ENCODE measurements at regions not wholly inside any gene's neighbourhood (a gene's known extent, or its start where the extent isn't known, plus 50 kb on each side); places are given as distances from the start of the nearest gene placed in this dataset.

DNA sequence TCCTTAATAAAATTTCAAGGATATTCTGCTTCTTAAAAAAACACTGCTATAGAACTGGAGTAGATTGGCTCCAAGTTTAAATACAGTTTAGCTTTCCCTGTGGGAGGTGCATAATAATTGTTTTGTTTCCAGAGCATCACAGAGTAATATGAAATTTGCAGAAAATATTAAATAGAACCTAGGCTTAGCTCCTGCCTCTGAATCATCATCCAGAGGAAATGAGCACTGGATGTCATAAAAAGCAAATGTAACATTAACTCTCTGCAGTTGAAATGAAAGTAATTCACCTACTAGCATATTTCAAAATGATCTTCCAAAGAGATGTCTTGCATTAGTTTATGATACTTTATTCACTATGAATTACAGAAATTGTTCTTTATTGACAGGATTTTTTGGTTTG, 769.8 kb downstream of the C12orf50 start:
- Histone ChIP-seq H3K9me3 (ENCODE audit: low read depth) (no peaks in the 10 kb centered on the region), H3K36me3 (ENCODE audit: low read depth) (no peaks in the 10 kb centered on the region), H3K9me2 (ENCODE audit: insufficient read depth) (no peaks in the 10 kb centered on the region), H3K4me2 (ENCODE audit: unreplicated experiment) (no peak overlapping the region), H3K4me1 (ENCODE audit: insufficient read depth) (no peaks in the 10 kb centered on the region), H3K9ac (no peak overlapping the region), H3K27me3 (replicated peaks; ENCODE audit: insufficient read depth) (no peaks in the 10 kb centered on the region), H2AFZ (no peak overlapping the region), H3K4me3 (no peak overlapping the region), H4K20me1 (ENCODE audit: insufficient read depth) (no peaks in the 10 kb centered on the region), H3K27ac (no peak overlapping the region), H3K79me2 (ENCODE audit: insufficient read depth) (no peaks in the 10 kb centered on the region), H3F3A (ENCODE audit: insufficient read depth) (no peaks in the 10 kb centered on the region)
- no peak for TF ChIP-seq EZH2 (IDR thresholded peaks at IDR 0.05; ENCODE audit: insufficient read depth, poor library complexity, severe bottlenecking)
- no peak for TF ChIP-seq EZH2phosphoT487 (IDR thresholded peaks at IDR 0.05; ENCODE audit: insufficient read depth, low read depth)
- no peak for DNase-seq
- in situ Hi-C loops (cut with MboI), result no loop called here

GRCh38 chr12:87254381-87255030, 774.7 kb downstream of the C12orf50 start:
- TF ChIP-seq EZH2 (IDR thresholded peaks at IDR 0.05; ENCODE audit: insufficient read depth, poor library complexity, severe bottlenecking) (no peak), EZH2phosphoT487 (IDR thresholded peaks at IDR 0.05; ENCODE audit: insufficient read depth, low read depth) (no peak)
- no peak for DNase-seq
- in situ Hi-C loops (cut with MboI), result no loop called here

DNA sequence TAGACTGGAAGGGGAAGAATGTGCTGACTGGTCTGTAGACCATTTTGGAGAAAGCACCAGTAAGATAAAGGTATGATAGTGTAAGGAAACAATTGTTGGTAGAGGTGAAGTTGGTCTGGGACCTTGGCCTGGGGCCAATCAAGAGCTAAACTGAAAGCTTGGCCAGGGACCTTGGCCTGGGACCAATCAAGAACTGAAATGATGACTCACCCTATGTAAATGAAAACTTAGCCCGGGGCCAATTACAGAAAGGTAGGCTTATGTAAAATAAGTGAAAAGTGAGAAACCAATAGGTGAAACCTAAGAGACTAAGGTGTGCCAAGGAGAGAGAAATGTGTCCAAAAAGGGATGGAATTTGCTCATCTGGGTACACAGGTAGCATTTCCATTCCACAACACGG, 776.0 kb downstream of the C12orf50 start:
- no peak overlapping the region for H3K9ac ChIP-seq
- no peaks in the 10 kb centered on the region for H3F3A ChIP-seq (ENCODE audit: insufficient read depth)
- no peak for TF ChIP-seq EZH2 (IDR thresholded peaks at IDR 0.05; ENCODE audit: insufficient read depth, poor library complexity, severe bottlenecking)
- TF ChIP-seq EZH2phosphoT487 (IDR thresholded peaks at IDR 0.05; ENCODE audit: insufficient read depth, low read depth), result no peak

More at GRCh38 chr12:87254381-87255030, 774.7 kb downstream of the C12orf50 start:
- H3K79me2 ChIP-seq (ENCODE audit: insufficient read depth), result no peaks in the 10 kb centered on the region
- no peak overlapping the region for H3K9ac ChIP-seq
- H3K27me3 ChIP-seq (replicated peaks; ENCODE audit: insufficient read depth), result no peaks in the 10 kb centered on the region
- H3K4me1 ChIP-seq (ENCODE audit: insufficient read depth), result no peaks in the 10 kb centered on the region
- no peaks in the 10 kb centered on the region for H3K9me3 ChIP-seq (ENCODE audit: low read depth)
- H3K4me3 ChIP-seq, result no peak overlapping the region
- no peak overlapping the region for H2AFZ ChIP-seq
- 26 to 42% methylated on average over 2 of the region's 2 CpGs for WGBS, 2 experiments (ENCODE audit: low coverage in 1 of 2, low lambda C conversion rate in 2 of 2, missing lambda C conversion rate in 2 of 2)
- H3K27ac ChIP-seq, result no peak overlapping the region
- no peaks in the 10 kb centered on the region for H4K20me1 ChIP-seq (ENCODE audit: insufficient read depth)
- H3K36me3 ChIP-seq (ENCODE audit: low read depth), result no peaks in the 10 kb centered on the region
- no peak overlapping the region for H3K4me2 ChIP-seq (ENCODE audit: unreplicated experiment)
- H3K9me2 ChIP-seq (ENCODE audit: insufficient read depth), result no peaks in the 10 kb centered on the region
- H3F3A ChIP-seq (ENCODE audit: insufficient read depth), result no peaks in the 10 kb centered on the region

DNA sequence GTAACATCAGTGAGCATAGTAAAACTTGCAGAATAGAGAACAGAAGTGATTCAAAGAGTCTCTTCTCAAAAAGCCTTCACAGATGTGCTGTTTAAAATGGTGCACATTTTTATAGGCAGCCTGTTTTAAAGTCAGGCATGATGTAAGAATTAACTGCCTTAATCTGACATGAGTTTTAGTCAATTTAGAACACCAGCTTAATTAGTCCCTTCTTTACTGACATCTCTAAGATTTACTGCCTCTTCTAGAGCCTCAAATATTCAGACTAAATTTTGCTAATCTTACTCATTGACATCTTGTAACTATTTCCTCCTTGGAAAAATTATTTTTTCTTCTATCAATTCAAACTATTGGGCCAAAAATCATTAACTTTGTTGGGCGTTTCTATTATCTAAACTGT, 782.5 kb downstream of the C12orf50 start:
- Histone ChIP-seq H3K9me2 (ENCODE audit: insufficient read depth) (no peaks in the 10 kb centered on the region), H2AFZ (no peak overlapping the region), H3K4me3 (no peak overlapping the region), H3F3A (ENCODE audit: insufficient read depth) (no peaks in the 10 kb centered on the region), H3K4me1 (ENCODE audit: insufficient read depth) (peaks cover 7% of the 10 kb centered on the region; the same call in 1 of the 2 replicates), H3K79me2 (ENCODE audit: insufficient read depth) (no peaks in the 10 kb centered on the region), H3K27me3 (replicated peaks; ENCODE audit: insufficient read depth) (no peaks in the 10 kb centered on the region), H4K20me1 (ENCODE audit: insufficient read depth) (no peaks in the 10 kb centered on the region), H3K27ac (no peak overlapping the region), H3K9me3 (ENCODE audit: low read depth) (no peaks in the 10 kb centered on the region), H3K9ac (no peak overlapping the region), H3K4me2 (ENCODE audit: unreplicated experiment) (no peak overlapping the region), H3K36me3 (ENCODE audit: low read depth) (no peaks in the 10 kb centered on the region)
- WGBS, 2 experiments (ENCODE audit: low coverage in 1 of 2, low lambda C conversion rate in 2 of 2, missing lambda C conversion rate in 2 of 2), result 3 to 7% methylated on average over 1 of the region's 1 CpG
- no peak for DNase-seq
- in situ Hi-C loops (cut with MboI), result no loop called here
- TF ChIP-seq EZH2 (IDR thresholded peaks at IDR 0.05; ENCODE audit: insufficient read depth, poor library complexity, severe bottlenecking) (no peak), EZH2phosphoT487 (IDR thresholded peaks at IDR 0.05; ENCODE audit: insufficient read depth, low read depth) (no peak)

More for the DNA sequence above, 776.0 kb downstream of the C12orf50 start:
- no peak overlapping the region for H3K27ac ChIP-seq
- no peaks in the 10 kb centered on the region for H3K9me2 ChIP-seq (ENCODE audit: insufficient read depth)
- no peaks in the 10 kb centered on the region for H3K27me3 ChIP-seq (replicated peaks; ENCODE audit: insufficient read depth)
- no peak for DNase-seq
- H4K20me1 ChIP-seq (ENCODE audit: insufficient read depth), result no peaks in the 10 kb centered on the region
- WGBS, 2 experiments (ENCODE audit: low coverage in 1 of 2, low lambda C conversion rate in 2 of 2, missing lambda C conversion rate in 2 of 2), result 61 to 66% methylated on average over 2 of the region's 2 CpGs
- H2AFZ ChIP-seq, result no peak overlapping the region
- no peaks in the 10 kb centered on the region; the same call in 1 of the 2 replicates for H3K4me1 ChIP-seq (ENCODE audit: insufficient read depth)
- no peaks in the 10 kb centered on the region for H3K9me3 ChIP-seq (ENCODE audit: low read depth)
- no peak overlapping the region for H3K4me3 ChIP-seq
- no peak overlapping the region for H3K4me2 ChIP-seq (ENCODE audit: unreplicated experiment)
- in situ Hi-C loops (cut with MboI), result no loop called here
- H3K79me2 ChIP-seq (ENCODE audit: insufficient read depth), result no peaks in the 10 kb centered on the region
- H3K36me3 ChIP-seq (ENCODE audit: low read depth), result no peaks in the 10 kb centered on the region

- no peaks in the 10 kb centered on the region for H3K9me3 ChIP-seq (ENCODE audit: low read depth)
- no peaks in the 10 kb centered on the region for H3K9me2 ChIP-seq (ENCODE audit: insufficient read depth)
- H3K79me2 ChIP-seq (ENCODE audit: insufficient read depth), result no peaks in the 10 kb centered on the region
- in situ Hi-C loops (cut with MboI), result no loop called here
- no peak overlapping the region for H3K27ac ChIP-seq
- H4K20me1 ChIP-seq (ENCODE audit: insufficient read depth), result no peaks in the 10 kb centered on the region
- H3K4me3 ChIP-seq, result no peak overlapping the region
- 43 to 72% methylated on average over 1 of the region's 1 CpG for WGBS, 2 experiments (ENCODE audit: low coverage in 1 of 2, low lambda C conversion rate in 2 of 2, missing lambda C conversion rate in 2 of 2)
- H3K36me3 ChIP-seq (ENCODE audit: low read depth), result no peaks in the 10 kb centered on the region
- no peaks in the 10 kb centered on the region for H3K27me3 ChIP-seq (replicated peaks; ENCODE audit: insufficient read depth)
- no peaks in the 10 kb centered on the region for H3K4me1 ChIP-seq (ENCODE audit: insufficient read depth)
- DNase-seq, result no peak
- no peak overlapping the region for H3K4me2 ChIP-seq (ENCODE audit: unreplicated experiment)
- TF ChIP-seq EZH2 (IDR thresholded peaks at IDR 0.05; ENCODE audit: insufficient read depth, poor library complexity, severe bottlenecking), result no peak
- TF ChIP-seq EZH2phosphoT487 (IDR thresholded peaks at IDR 0.05; ENCODE audit: insufficient read depth, low read depth), result no peak
- no peak overlapping the region for H3K9ac ChIP-seq
- H3F3A ChIP-seq (ENCODE audit: insufficient read depth), result no peaks in the 10 kb centered on the region
- no peak overlapping the region for H2AFZ ChIP-seq
These were observed 790.7 kb downstream of the C12orf50 start for GRCh38 chr12:87238466-87238865.
